Esophagus squamous epithelium (tissue), 5 donors: ENCODE measurements at regions not wholly inside any gene's neighbourhood (a gene's known extent, or its start where the extent isn't known, plus 50 kb on each side); places are given as distances from the start of the nearest gene placed in this dataset.

Source experiments
- DNase-seq: peaks from one replicate; lab custom pipeline; 2025; lab: John Stamatoyannopoulos, UW
- H3K27ac ChIP-seq, 4 donors: fragments of 200-600 bp; sonication (generic); one replicate each; pipeline ENCODE4 v1.5.1; 2016 to 2019; ENCODE audit warnings: mild to moderate bottlenecking in 1 of 4
- H3K27me3 ChIP-seq, 4 donors: fragments of 200-600 bp; sonication (generic); 1 replicate in 3 of 4; 2 replicates in 1 of 4; pipeline versions ENCODE4 v1.5.1 to v1.6.0; 2017 to 2021; ENCODE audit warnings: antibody characterized with exemption in 1 of 4
- H3K36me3 ChIP-seq, 3 donors: fragments of 200-600 bp; sonication (generic); one replicate each; pipeline ENCODE4 v1.5.1; 2016 to 2019
- H3K4me1 ChIP-seq, 3 donors: fragments of 200-600 bp; sonication (generic); one replicate each; pipeline ENCODE4 v1.5.1; 2017 to 2019
- H3K4me3 ChIP-seq, 4 donors: fragments of 200-600 bp; sonication (generic); 1 replicate in 3 of 4; 2 replicates in 1 of 4; pipeline ENCODE4 v1.5.1; 2016 to 2019; ENCODE audit warnings: mild to moderate bottlenecking in 2 of 4, moderate library complexity in 1 of 4
- H3K9me3 ChIP-seq, 3 donors: fragments of 200-600 bp; sonication (generic); one replicate each; pipeline ENCODE4 v1.5.1; 2016 to 2019
- POLR2A ChIP-seq, 4 donors: fragments of 450-650 bp; IDR thresholded peaks; one replicate each; pipeline ENCODE4 v1.6.1; 2017; ENCODE audit warnings: antibody characterized with exemption in 4 of 4, mild to moderate bottlenecking in 4 of 4, moderate library complexity in 3 of 4
- WGBS, 2 donors: methylation state at CpG; one replicate each; pipeline ENCODE4 v1.1.5; 2018; 5-methylcytosine and 5-hydroxymethylcytosine counted together
- intact Hi-C: fragments of 100-400 bp; cut with DNase I; formaldehyde crosslinking; loops from one replicate; pipeline ENCODE4 v1.15.0; 2022
- TF ChIP-seq, protein P1 (sequence below), 6 experiments: fragments of 450-650 bp in 4 of 6; fragments of 200-600 bp in 2 of 6; sonication (generic) in 2 of 6; IDR thresholded peaks; one replicate each; pipeline ENCODE4 v1.5.1; 2016 to 2019; ENCODE audit warnings: antibody characterized with exemption in 6 of 6, mild to moderate bottlenecking in 4 of 6, moderate library complexity in 4 of 6
- donor health status: DM: yes; HTN: yes; CAD: no.

DNA sequence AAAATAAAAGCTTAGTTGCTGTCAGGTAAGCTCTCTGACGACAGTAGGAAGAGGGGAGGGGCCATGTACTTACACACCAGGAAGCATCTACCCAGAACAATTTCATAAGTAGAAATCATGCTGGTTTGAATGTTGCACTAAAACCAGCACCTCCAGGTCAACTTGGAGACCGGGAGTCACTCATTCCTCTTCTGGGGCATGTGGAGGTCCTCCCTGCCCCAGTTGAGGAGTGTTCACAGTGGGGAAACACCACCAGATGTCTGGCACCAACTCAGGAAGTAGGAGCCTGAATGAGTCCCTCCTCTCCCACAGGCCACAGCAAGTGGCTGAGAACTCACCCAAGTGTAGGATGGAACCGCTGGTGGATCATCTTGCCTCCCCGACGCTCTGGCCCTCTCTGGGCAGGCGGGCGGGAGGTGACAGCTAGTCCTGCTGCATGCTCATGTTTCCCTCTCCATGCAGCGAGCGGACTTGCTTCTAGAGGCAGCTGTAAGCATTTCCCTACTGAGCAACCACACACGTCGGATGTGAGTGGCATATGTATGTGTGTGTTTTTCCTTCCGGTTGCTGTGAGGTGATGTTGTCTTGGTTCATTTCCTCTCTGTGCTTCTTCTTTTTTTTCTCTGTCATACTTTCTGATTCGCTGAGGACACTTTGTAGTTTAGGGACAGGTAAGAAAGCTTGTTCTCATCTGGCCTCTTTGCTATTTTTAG, 149.5 kb upstream of the NEDD9 start:
- peak; percentile 19 for DNase-seq
- Histone ChIP-seq H3K27ac (peak overlapping the region; percentile 4 to 78 (median 62)), H3K4me3 (peak overlapping the region; percentile 3 to 57 (median 26)), H3K27me3 (no peaks in the 10 kb centered on the region), H3K9me3 (no peaks in the 10 kb centered on the region), H3K4me1 (no peaks in the 10 kb centered on the region), H3K36me3 (no peaks in the 10 kb centered on the region)
- TF ChIP-seq, protein P1, sequence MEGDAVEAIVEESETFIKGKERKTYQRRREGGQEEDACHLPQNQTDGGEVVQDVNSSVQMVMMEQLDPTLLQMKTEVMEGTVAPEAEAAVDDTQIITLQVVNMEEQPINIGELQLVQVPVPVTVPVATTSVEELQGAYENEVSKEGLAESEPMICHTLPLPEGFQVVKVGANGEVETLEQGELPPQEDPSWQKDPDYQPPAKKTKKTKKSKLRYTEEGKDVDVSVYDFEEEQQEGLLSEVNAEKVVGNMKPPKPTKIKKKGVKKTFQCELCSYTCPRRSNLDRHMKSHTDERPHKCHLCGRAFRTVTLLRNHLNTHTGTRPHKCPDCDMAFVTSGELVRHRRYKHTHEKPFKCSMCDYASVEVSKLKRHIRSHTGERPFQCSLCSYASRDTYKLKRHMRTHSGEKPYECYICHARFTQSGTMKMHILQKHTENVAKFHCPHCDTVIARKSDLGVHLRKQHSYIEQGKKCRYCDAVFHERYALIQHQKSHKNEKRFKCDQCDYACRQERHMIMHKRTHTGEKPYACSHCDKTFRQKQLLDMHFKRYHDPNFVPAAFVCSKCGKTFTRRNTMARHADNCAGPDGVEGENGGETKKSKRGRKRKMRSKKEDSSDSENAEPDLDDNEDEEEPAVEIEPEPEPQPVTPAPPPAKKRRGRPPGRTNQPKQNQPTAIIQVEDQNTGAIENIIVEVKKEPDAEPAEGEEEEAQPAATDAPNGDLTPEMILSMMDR (IDR thresholded peaks at IDR 0.05), result no peak
- TF ChIP-seq POLR2A (IDR thresholded peaks at IDR 0.05), result peak in 2 of 4 donors; percentile 23 to 61
- 63 to 78% methylated on average over 13 of the region's 13 CpGs for WGBS, 2 donors
- intact Hi-C loops, result no loop called here

DNA sequence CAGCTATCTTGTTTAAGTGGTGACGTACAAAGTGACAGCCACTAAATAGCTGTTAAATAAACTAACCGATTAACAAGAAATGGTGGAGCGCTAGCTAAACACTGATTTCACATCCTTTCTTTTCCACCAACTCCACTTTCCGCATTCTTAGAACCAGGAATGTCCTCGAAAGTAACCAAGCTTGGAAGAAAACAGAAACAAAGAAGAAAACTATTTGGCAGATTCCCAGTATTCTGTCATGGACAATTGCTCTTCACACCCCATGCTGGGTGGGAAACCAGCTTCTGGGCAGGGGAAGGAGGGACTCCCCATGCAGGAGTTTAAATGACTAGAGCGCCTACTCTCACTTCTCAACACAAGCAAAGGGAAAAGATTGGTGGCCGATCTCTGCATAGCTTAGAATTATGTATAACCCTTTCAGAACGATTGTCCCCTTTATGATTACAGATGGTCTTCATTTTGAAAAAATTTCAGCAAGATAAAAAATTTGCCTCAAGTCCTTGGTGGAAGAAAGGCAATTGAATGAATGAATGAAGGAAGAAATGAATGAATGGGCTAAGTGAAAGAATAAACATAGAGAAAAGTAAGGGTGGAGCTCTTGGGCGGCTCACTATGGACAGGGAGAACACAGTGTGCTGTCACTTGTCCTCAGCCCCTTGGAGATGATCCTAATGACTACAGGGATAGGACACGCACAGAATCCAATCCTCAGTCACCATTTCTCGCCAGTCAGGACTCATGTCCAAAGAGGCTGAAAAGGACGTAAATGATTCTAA, 148.7 kb upstream of the NEDD9 start:
- Histone ChIP-seq H3K4me3 (peak overlapping the region in 2 of 4 donors; percentile 38 to 57), H3K27ac (peak overlapping the region in 3 of 4 donors; percentile 4 to 78 (median 75)), H3K36me3 (no peaks in the 10 kb centered on the region), H3K4me1 (no peaks in the 10 kb centered on the region), H3K9me3 (no peaks in the 10 kb centered on the region), H3K27me3 (no peaks in the 10 kb centered on the region)
- no peak for TF ChIP-seq POLR2A (IDR thresholded peaks at IDR 0.05)
- DNase-seq, result no peak
- intact Hi-C loops, result no loop called here
- WGBS, 2 donors, result 75 to 85% methylated on average over 12 of the region's 12 CpGs

DNA sequence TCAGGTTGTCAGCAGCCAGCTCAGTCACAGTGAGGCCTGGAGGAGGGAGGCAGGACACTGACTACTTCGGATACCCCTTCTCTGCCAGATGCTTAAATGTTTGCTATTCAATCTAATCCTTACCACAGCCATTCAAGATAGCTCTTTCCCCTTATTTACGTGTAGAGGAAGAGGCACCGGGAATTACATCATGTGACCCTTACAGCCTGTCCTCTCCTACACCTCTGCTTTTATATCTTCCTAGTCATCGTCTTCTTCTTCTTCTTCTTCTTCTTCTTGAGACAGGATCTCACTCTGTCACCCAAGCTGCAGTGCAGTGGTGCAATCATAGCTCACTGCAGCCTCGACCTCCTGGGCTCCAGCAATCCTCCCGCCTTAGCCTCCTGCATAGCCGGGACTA, 148.1 kb upstream of the NEDD9 start:
- Histone ChIP-seq H3K4me1 (no peaks in the 10 kb centered on the region), H3K27me3 (no peaks in the 10 kb centered on the region), H3K27ac (no peak overlapping the region), H3K36me3 (no peaks in the 10 kb centered on the region), H3K4me3 (peak overlapping the region in 1 of 4 donors; percentile 57), H3K9me3 (no peaks in the 10 kb centered on the region)
- TF ChIP-seq, protein P1 (IDR thresholded peaks at IDR 0.05), result no peak
- TF ChIP-seq POLR2A (IDR thresholded peaks at IDR 0.05), result no peak
- intact Hi-C loops, result no loop called here
- 67 to 76% methylated on average over 6 to 7 of the region's 7 CpGs for WGBS, 2 donors
- no peak for DNase-seq

DNA sequence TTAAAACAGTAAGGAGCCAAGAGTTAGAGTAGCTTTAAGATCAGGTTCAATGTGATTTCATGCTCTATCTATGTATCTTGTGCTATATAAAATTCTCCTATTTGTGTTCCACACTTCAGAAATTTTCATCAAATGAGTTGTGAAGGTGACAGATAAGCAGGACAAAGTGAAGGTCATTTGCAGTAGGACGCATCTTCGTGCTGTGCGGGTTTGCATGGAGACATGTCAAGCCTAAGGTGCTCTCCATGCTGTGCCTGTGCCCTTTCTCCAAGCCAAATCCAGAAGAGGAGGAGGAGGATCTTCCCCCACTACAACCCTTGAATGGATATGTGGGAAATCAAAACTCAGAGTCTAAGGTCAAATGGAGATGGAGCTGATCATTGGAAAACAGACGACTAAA, 147.3 kb upstream of the NEDD9 start:
- DNase-seq, result no peak
- WGBS, 2 donors, result 96 to 98% methylated on average over 4 of the region's 4 CpGs
- TF ChIP-seq POLR2A (IDR thresholded peaks at IDR 0.05), result no peak
- TF ChIP-seq, protein P1 (IDR thresholded peaks at IDR 0.05), result no peak
- Histone ChIP-seq H3K9me3 (no peaks in the 10 kb centered on the region), H3K27ac (no peak overlapping the region), H3K4me3 (no peak overlapping the region), H3K36me3 (no peaks in the 10 kb centered on the region), H3K4me1 (no peaks in the 10 kb centered on the region), H3K27me3 (no peaks in the 10 kb centered on the region)
- intact Hi-C loops, result no loop called here

DNA sequence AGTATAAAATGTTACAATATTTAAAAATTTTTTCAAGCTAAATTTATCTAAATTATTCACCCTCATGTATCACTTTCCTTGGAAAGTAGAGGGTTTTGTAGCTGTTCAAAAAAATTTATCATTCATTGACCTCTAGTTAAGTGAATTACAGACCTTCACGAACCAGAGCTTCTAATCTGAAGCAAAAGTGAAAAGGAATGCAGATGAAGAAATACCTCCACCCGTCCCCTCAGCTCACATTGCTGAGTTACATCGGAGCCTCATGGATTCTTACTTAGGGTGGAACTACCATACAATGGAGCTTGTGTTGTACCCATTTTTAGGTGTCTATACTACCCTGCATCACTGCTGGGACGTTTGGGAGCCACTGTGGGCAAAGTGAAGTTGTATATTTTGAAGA, 146.2 kb upstream of the NEDD9 start:
- peaks cover 0 to 6% (median 0%) of the 10 kb centered on the region in 3 donors for H3K4me1 ChIP-seq
- no peaks in the 10 kb centered on the region for H3K27me3 ChIP-seq
- intact Hi-C loops, result no loop called here
- WGBS, 2 donors, result 73 to 81% methylated on average over 4 of the region's 4 CpGs
- H3K4me3 ChIP-seq, result no peak overlapping the region
- H3K9me3 ChIP-seq, result no peaks in the 10 kb centered on the region
- no peak overlapping the region for H3K27ac ChIP-seq
- TF ChIP-seq POLR2A (IDR thresholded peaks at IDR 0.05), result no peak
- TF ChIP-seq, protein P1 (IDR thresholded peaks at IDR 0.05), result no peak
- no peaks in the 10 kb centered on the region for H3K36me3 ChIP-seq
- no peak for DNase-seq
